ENCODE measurements at regions not wholly inside any gene's neighbourhood (a gene's known extent, or its start where the extent isn't known, plus 50 kb on each side); places are given as distances from the start of the nearest gene placed in this dataset.

GRCh38 chr14:30193845-30194501 is 266.3 kb upstream of the PRKD1 start:
- POLR2A ChIA-PET (ENCODE audit: low non-redundant PET), result no interaction called here
- DNase-seq (ENCODE audit: low spot score), result no peak
- Histone ChIP-seq H3K36me3 (ENCODE audit: insufficient read depth, low read length, poor library complexity, severe bottlenecking) (no peaks in the 10 kb centered on the region), H3K4me3 (ENCODE audit: low read depth, low read length, poor library complexity, severe bottlenecking) (no peak overlapping the region), H3K9me3 (ENCODE audit: low read depth, low read length, poor library complexity, severe bottlenecking) (no peaks in the 10 kb centered on the region), H3K27me3 (replicated peaks; ENCODE audit: insufficient read depth, low read depth, low read length, poor library complexity) (no peaks in the 10 kb centered on the region), H3K4me1 (ENCODE audit: insufficient read depth, low read length, poor library complexity, severe bottlenecking) (no peaks in the 10 kb centered on the region), H3K27ac (ENCODE audit: low read depth, low read length, poor library complexity, severe bottlenecking) (no peak overlapping the region)
- CTCF ChIA-PET, result no interaction called here
- intact Hi-C loops (cut with micrococcal nuclease; ENCODE audit: unreplicated experiment), result no loop called here
- TF ChIP-seq, protein P1, sequence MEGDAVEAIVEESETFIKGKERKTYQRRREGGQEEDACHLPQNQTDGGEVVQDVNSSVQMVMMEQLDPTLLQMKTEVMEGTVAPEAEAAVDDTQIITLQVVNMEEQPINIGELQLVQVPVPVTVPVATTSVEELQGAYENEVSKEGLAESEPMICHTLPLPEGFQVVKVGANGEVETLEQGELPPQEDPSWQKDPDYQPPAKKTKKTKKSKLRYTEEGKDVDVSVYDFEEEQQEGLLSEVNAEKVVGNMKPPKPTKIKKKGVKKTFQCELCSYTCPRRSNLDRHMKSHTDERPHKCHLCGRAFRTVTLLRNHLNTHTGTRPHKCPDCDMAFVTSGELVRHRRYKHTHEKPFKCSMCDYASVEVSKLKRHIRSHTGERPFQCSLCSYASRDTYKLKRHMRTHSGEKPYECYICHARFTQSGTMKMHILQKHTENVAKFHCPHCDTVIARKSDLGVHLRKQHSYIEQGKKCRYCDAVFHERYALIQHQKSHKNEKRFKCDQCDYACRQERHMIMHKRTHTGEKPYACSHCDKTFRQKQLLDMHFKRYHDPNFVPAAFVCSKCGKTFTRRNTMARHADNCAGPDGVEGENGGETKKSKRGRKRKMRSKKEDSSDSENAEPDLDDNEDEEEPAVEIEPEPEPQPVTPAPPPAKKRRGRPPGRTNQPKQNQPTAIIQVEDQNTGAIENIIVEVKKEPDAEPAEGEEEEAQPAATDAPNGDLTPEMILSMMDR (conservative IDR thresholded peaks at IDR 0.05; ENCODE audit: low read depth, low read length), result no peak
- no peak for TF ChIP-seq EZH2 (IDR thresholded peaks at IDR 0.05; ENCODE audit: borderline replicate concordance, low read depth, low read length, poor library complexity, severe bottlenecking)
- no TSS peak for BruUV-seq (replicated peaks)

DNA sequence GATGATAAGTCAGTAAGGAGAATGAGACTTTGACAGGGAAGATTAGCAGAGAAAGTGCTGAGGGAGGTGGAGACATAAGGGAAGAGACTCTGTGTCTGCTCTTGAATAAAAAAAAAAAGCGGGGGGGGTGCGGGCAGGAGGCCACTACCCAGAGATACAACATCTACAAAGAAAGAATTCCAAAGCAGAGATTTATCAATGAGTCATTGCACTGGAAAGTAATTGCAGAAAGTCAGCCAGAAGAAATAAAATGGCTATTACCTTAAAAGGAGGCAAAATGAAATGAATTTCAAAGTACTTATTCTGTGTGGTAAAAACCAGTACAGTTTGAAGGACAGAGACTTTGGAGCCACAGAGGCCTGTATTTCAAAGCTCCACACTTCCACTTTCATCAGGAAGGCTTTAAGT is 267.1 kb upstream of the PRKD1 start:
- H3K36me3 ChIP-seq (ENCODE audit: insufficient read depth, low read length, poor library complexity, severe bottlenecking), result no peaks in the 10 kb centered on the region
- H3K27ac ChIP-seq (ENCODE audit: low read depth, low read length, poor library complexity, severe bottlenecking), result no peak overlapping the region
- no peaks in the 10 kb centered on the region for H3K9me3 ChIP-seq (ENCODE audit: low read depth, low read length, poor library complexity, severe bottlenecking)
- BruUV-seq (replicated peaks), result no TSS peak
- ChIA-PET POLR2A (ENCODE audit: low non-redundant PET) (no interaction called here), CTCF (no interaction called here)
- H3K4me3 ChIP-seq (ENCODE audit: low read depth, low read length, poor library complexity, severe bottlenecking), result no peak overlapping the region
- intact Hi-C loops (cut with micrococcal nuclease; ENCODE audit: unreplicated experiment), result no loop called here
- H3K4me1 ChIP-seq (ENCODE audit: insufficient read depth, low read length, poor library complexity, severe bottlenecking), result no peaks in the 10 kb centered on the region
- H3K27me3 ChIP-seq (replicated peaks; ENCODE audit: insufficient read depth, low read depth, low read length, poor library complexity), result no peaks in the 10 kb centered on the region
- peak; percentile 43 for DNase-seq (ENCODE audit: low spot score)
- TF ChIP-seq, protein P1 (conservative IDR thresholded peaks at IDR 0.05; ENCODE audit: low read depth, low read length), result no peak
- TF ChIP-seq EZH2 (IDR thresholded peaks at IDR 0.05; ENCODE audit: borderline replicate concordance, low read depth, low read length, poor library complexity, severe bottlenecking), result no peak

GRCh38 chr14:30195941-30196340 is 268.3 kb upstream of the PRKD1 start:
- Histone ChIP-seq H3K27me3 (replicated peaks; ENCODE audit: insufficient read depth, low read depth, low read length, poor library complexity) (no peaks in the 10 kb centered on the region), H3K4me3 (ENCODE audit: low read depth, low read length, poor library complexity, severe bottlenecking) (no peak overlapping the region), H3K4me1 (ENCODE audit: insufficient read depth, low read length, poor library complexity, severe bottlenecking) (no peaks in the 10 kb centered on the region), H3K9me3 (ENCODE audit: low read depth, low read length, poor library complexity, severe bottlenecking) (no peaks in the 10 kb centered on the region), H3K36me3 (ENCODE audit: insufficient read depth, low read length, poor library complexity, severe bottlenecking) (no peaks in the 10 kb centered on the region), H3K27ac (ENCODE audit: low read depth, low read length, poor library complexity, severe bottlenecking) (no peak overlapping the region)
- TF ChIP-seq, protein P1 (conservative IDR thresholded peaks at IDR 0.05; ENCODE audit: low read depth, low read length), result no peak
- no peak for TF ChIP-seq EZH2 (IDR thresholded peaks at IDR 0.05; ENCODE audit: borderline replicate concordance, low read depth, low read length, poor library complexity, severe bottlenecking)
- intact Hi-C loops (cut with micrococcal nuclease; ENCODE audit: unreplicated experiment), result no loop called here
- BruUV-seq (replicated peaks), result no TSS peak
- DNase-seq (ENCODE audit: low spot score), result peak; percentile 5
- POLR2A ChIA-PET (ENCODE audit: low non-redundant PET), result no interaction called here
- CTCF ChIA-PET, result no interaction called here
